ENCODE measurements at regions not wholly inside any gene's neighbourhood (a gene's known extent, or its start where the extent isn't known, plus 50 kb on each side); places are given as distances from the start of the nearest gene placed in this dataset.
A peak's percentile ranks its signal among the peaks of the same experiment; 100 is the strongest.
"Not testable (repeated sequence)": the region's sequence is repeated elsewhere in the genome, so short reads cannot be mapped to it uniquely, and the experiment has no call there.

GRCh38 chr2:175847128-175847527 lies 154.9 kb downstream of the LNPK start:
- no peak for TF ChIP-seq CTCF (IDR thresholded peaks at IDR 0.05; ENCODE audit: low read depth, low read length)
- no peak overlapping the region for H3K4me3 ChIP-seq (replicated peaks in 1 of 2; ENCODE audit: low read depth in 2 of 2, low read length in 2 of 2)
- DNase-seq (ENCODE audit: low read depth in 2 of 2) = peak in 1 of 2 donors; percentile 9

GRCh38 chr2:175844169-175844568 lies 157.9 kb downstream of the LNPK start:
- H3K4me3 ChIP-seq (replicated peaks in 1 of 2; ENCODE audit: low read depth in 2 of 2, low read length in 2 of 2) = no peak overlapping the region
- DNase-seq (ENCODE audit: low read depth in 2 of 2) = peak; percentile 13 to 69
- TF ChIP-seq CTCF (IDR thresholded peaks at IDR 0.05; ENCODE audit: low read depth, low read length) = no peak

GRCh38 chr2:175843625-175844024 lies 158.4 kb downstream of the LNPK start:
- TF ChIP-seq CTCF (IDR thresholded peaks at IDR 0.05; ENCODE audit: low read depth, low read length) = no peak
- no peak for DNase-seq (ENCODE audit: low read depth in 2 of 2)
- no peak overlapping the region for H3K4me3 ChIP-seq (replicated peaks in 1 of 2; ENCODE audit: low read depth in 2 of 2, low read length in 2 of 2)

GRCh38 chr2:175842996-175843395 lies 159.1 kb downstream of the LNPK start:
- TF ChIP-seq CTCF (IDR thresholded peaks at IDR 0.05; ENCODE audit: low read depth, low read length) = no peak
- H3K4me3 ChIP-seq (replicated peaks in 1 of 2; ENCODE audit: low read depth in 2 of 2, low read length in 2 of 2) = no peak overlapping the region
- DNase-seq (ENCODE audit: low read depth in 2 of 2) = no peak

- not testable (repeated sequence) for H3K4me3 ChIP-seq (replicated peaks in 1 of 2; ENCODE audit: low read depth in 2 of 2, low read length in 2 of 2); DNase-seq (ENCODE audit: low read depth in 2 of 2)
Observed at GRCh38 chr2:175840765-175841164, 161.3 kb downstream of the LNPK start.

GRCh38 chr2:175840256-175840655 lies 161.8 kb downstream of the LNPK start:
- H3K4me3 ChIP-seq (replicated peaks in 1 of 2; ENCODE audit: low read depth in 2 of 2, low read length in 2 of 2) = no peak overlapping the region
- TF ChIP-seq CTCF (IDR thresholded peaks at IDR 0.05; ENCODE audit: low read depth, low read length) = no peak
- DNase-seq (ENCODE audit: low read depth in 2 of 2) = no peak

- TF ChIP-seq CTCF (IDR thresholded peaks at IDR 0.05; ENCODE audit: low read depth, low read length) = no peak
- H3K4me3 ChIP-seq (replicated peaks in 1 of 2; ENCODE audit: low read depth in 2 of 2, low read length in 2 of 2) = no peak overlapping the region
- DNase-seq (ENCODE audit: low read depth in 2 of 2) = no peak
Observed at GRCh38 chr2:175838979-175839378, 163.1 kb downstream of the LNPK start.

Measured in cardiac fibroblast (primary cell).